CD4-positive, alpha-beta T cell treated with Interleukin-17A for 4 hours (primary cell): ENCODE measurements at regions not wholly inside any gene's neighbourhood (a gene's known extent, or its start where the extent isn't known, plus 50 kb on each side); places are given as distances from the start of the nearest gene placed in this dataset.

ENCODE experiments used
- DNase-seq: peaks from one replicate; pipeline ENCODE4 v3.0.0-alpha.2; 2020; ENCODE audit warnings: mixed read lengths

DNA sequence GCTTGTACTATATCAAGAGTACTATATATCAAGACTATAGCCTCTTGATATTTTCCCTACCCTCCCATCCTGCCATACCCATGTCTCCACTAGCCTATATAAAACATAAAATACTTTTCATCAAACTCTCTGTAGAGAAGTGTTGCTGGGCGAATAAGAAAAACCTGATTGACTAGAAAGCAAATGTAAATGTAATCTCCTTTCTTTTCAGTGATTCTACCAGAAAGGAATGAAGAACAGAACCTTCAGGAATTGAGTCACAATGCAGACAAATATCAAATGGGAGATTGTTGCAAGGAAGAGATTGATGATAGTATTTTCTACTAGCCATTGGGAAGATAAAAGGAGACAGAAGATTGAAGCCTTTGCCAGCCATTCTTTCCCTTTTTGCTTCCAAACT lies 89.2 kb downstream of the KCNRG start:
- DNase-seq: no peak

DNA sequence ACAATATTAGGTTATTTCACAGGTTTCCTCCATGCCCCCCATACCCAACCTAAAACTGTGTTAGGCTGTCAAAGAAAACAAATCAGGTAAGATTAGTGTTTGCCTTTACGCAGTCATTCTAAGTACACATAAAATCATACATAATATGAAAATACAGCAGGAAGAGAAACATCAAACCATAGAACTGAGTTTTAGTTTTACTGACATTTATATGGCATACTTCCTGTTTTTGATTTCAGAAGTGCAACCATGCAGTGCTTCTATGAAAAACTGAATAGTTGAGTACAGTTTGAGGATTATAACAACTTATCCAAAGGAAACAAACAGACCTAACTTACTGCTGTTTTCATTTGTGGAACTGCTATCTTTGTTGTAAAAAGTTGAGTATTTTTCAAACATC lies 91.3 kb downstream of the KCNRG start:
- DNase-seq: no peak

DNA sequence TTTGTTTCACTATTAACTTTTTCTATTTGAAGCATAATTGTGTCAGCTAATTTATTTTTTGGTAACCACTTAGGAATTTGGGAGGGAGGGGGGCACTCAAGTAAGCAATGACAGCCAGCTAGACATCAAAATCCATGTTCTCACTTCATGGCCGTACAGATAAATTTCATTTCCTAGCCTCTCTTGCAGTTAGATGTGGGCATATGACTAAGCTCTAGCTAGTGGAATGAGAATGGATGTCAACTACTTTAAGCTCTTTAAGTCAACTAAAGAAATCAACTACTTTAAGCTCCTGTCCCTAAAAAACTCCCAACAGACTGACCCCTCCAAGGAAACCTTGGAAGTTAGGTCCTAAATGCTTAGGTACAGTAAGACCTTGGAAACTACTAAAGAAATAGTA lies 92.0 kb downstream of the KCNRG start:
- DNase-seq: no peak

DNA sequence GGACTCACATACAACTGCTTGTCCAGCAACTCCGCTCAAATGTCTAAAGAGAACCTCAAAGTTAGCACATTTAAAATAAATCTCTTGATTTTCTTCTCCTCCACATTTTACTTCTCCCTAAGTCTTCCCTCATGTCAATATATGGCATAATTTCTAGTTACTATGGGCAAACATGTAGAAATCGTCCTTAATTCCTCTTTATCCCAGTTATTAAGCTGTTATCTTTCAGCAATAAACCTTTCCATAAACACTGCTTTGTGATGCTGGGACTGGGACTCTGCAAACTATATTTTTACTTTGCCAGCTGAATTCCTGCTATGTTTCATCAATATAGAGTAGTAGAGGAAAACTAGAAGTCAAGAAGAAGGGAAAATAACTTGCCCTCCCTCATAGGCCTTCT lies 99.7 kb downstream of the KCNRG start:
- DNase-seq: no peak

- no peak for DNase-seq
Measured at GRCh38 chr13:50115695-50116094, 100.5 kb downstream of the KCNRG start.

GRCh38 chr13:50116430-50116973 lies 101.3 kb downstream of the KCNRG start:
- no peak for DNase-seq

DNA sequence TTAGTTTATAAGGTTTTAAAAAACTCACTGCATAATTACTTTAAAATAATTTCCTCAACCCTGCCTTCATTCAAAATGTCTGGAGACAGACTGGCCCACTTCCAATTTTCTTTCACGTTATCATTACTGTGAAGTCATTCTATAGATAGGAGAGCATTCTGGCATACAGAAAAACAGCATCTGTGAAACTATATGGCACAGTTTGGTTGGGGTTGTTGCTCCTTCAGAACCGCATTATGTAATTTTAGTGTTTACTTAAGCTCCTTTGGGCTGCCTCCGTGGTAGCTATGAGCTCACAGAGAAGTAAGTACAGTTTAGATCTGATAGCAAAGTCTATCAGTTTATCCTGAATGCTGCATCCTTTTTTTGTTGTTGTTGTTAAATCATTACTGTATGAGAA lies 104.3 kb downstream of the KCNRG start:
- DNase-seq: no peak

GRCh38 chr13:50122455-50122854 lies 107.2 kb downstream of the KCNRG start:
- no peak for DNase-seq

DNA sequence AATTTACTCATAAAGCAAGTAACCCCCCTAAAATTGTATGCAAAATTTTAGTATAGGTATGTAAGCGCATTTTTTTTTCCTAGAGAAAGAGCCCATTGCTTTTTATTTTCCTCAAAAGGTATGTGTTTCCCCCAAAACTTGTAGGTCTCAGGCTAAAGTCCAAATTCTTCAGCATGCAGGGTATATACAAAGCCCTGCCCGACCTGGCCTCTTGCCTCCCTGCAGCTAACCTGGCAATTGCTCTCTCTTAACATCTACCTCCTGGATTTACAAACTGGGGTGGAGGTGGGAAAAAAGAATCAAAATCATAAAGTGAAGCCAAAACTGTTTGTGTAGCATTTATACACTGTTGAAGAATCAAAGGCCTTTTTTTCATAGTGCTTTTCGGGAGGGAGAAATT lies 107.8 kb downstream of the KCNRG start:
- no peak for DNase-seq

DNA sequence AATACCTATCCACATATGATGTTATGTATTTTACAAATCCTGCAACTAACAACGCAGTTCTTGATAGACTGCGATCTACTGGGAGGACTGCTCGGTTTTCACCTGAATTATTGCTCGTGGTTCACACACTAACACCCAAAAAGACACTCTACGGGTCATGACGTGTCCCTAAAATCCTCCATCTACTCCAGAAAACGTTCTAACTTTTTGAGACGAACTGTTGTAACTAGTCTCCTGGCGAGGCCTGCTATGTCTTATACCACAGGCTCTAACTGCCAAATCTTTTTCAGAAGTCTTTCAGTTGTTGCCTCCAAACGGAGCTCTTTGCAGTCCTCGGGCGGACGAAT lies 108.2 kb downstream of the KCNRG start:
- no peak for DNase-seq

GRCh38 chr13:50123862-50124535 lies 108.8 kb downstream of the KCNRG start:
- peak; percentile 77 for DNase-seq

DNA sequence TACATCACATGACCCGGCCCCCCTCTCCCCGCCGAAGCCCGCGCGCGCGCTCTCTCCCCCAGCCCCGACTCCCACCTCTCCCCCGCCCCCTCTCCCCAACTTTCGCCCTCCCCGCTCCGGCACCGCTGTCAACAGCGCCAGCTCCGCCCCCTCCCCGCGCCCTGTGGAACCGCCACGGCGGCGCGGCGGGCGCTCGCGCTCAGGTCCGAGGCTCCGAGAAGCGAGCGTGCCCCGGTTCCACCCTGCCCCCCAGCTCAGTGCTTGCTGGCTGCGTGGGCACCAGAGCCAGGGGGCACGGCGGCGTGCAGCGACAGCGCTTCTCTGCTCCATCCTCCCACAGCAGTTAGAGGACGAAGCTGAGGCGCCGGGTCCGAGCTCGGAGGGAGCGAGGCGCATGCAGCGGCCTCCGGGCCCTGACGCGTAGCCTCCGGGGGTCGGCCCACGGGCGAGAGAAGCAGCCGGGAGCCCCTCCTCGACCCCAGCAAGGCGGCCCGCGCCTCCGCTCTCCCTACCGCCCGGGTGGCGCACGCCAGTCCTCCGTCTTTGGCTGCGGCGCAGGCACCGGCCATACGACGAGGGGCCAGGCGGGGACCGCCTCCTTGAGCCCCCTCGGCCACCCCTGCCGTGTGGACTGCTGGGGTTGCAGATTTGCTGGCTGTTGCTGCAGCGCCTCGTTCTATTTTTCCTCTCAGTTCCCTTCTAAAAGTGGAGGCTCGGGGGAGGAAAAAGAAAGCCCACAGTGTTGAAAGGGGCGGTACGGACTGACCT lies 109.5 kb downstream of the KCNRG start:
- peak; percentile 98 for DNase-seq

GRCh38 chr13:50125304-50125553 lies 110.0 kb downstream of the KCNRG start:
- no peak for DNase-seq

DNA sequence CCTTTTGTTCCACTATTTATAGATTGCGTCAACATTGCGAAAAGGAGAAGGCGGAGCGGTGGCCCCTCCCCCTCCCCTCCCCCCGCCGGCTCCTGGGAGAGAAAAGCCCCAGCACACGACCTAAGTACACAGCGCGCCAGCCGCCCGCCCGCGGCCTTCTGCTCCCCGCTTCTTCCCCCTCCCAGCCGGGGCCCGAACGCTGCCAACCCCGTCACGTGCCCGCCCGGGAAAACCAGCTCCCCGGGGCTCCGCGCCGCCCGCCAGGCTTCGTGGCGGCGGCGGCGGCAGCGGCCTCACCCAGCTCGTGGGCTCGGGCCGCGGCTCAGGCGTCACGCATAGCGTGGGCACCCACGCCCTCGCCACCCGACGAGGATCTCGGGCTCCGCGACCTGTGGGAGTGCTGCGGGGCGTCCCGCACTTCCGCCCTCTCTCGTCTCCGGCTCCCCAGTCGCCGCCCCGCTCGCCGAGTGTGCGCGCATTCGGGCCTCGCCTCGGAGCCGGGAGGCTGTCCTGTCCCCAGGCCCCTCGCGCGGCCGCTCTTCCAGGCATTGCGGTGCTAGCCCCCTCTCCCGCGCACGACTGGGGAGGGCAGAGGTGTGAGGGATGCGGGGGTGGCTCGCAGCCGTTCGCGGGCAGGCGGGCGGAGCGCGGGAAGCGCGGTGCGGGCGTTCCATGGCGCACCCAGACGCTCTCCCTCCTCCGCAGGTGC lies 110.5 kb downstream of the KCNRG start:
- peak; percentile 93 for DNase-seq

DNA sequence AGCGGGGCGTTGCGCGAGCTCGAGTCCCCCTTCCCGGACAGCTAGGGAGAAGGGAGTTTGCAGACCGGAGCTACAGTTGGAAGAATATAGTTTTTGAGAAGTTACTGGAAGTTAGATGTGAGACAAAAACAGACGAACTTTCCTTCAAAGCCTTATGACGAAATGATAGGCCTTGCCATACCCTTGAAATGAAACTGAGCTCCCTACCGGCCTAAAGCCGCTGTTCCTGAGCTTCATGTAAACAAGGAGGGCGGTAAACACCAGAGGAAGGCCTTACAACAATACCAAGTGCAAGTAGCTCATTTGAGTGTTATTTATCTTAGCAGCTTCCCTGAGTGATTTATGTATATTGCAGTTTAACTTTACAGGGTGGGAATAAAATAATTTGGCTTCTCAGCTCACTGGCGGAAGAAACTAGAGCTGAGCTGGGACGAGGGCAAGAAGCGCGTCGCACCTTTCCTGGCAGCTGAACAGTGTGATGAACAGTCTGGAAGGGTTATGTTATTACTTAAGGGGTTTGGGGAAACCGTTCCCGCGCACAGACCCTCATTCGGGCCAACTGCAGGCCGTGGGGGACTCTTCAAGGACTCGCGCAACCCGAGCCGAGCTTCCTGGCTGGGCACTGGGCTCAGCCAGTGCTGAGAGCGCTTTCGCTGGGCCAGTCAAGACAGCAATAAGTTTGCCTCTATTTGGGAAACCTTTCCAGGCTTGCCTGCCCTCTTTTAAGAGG lies 111.2 kb downstream of the KCNRG start:
- DNase-seq: peak; percentile 51

GRCh38 chr13:50126993-50127725 lies 111.9 kb downstream of the KCNRG start:
- peak; percentile 66 for DNase-seq

GRCh38 chr13:50127726-50128291 lies 112.6 kb downstream of the KCNRG start:
- no peak for DNase-seq

DNA sequence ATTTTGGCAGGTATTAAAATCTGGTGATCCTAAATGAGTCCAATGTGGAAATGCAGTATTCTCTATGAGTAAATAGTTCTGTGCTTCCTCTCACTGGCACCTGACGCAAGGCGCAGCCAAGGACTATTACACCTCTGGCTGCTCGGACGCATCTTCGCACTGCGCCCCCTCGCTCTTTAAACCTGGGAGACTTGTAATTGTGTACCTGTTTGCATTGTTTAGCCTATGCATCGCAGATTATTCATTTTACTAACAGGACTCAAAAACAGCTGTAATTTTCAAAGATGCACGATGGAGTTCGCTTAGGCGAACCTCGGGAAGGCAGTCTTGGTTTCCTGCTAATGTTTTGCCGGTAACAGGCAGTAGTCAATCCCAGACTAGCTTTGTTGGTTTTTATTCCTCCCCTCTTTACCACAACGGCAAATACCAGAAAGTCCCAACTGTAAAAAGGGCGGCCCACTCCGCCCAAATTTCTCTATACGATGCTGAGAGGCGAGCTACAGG lies 113.2 kb downstream of the KCNRG start:
- peak; percentile 15 for DNase-seq

DNA sequence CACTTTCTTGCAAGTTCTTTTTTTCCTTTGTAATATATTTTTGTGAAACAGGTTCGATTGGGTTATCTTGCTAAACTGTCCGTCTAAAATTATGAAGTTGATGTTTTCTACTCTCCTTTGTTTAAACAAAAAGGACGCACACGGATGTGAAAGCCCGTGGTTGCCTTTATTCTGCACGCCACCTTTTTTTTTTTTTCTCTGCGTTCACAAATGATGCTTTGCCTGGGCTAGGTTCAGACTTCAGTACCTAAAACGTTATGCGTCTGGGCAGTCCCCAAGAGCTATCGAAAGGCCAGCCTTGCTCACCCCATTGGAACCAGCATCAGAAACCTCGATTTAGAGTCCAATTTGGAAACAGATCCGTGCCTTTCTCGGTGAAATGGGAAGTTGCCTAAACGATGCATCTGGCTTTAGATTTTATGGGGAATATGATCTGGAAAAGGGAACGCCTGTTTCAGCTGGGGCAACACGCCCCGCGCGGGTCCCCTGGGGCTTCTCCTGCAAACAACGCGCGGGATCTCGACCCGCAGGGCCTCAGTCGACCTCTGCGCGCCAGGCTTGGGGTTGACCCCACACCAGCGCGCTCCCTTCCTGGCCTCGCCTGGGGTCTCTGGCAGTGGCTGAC lies 113.9 kb downstream of the KCNRG start:
- DNase-seq: peak; percentile 27

GRCh38 chr13:50129706-50130122 lies 114.5 kb downstream of the KCNRG start:
- peak; percentile 8 for DNase-seq

DNA sequence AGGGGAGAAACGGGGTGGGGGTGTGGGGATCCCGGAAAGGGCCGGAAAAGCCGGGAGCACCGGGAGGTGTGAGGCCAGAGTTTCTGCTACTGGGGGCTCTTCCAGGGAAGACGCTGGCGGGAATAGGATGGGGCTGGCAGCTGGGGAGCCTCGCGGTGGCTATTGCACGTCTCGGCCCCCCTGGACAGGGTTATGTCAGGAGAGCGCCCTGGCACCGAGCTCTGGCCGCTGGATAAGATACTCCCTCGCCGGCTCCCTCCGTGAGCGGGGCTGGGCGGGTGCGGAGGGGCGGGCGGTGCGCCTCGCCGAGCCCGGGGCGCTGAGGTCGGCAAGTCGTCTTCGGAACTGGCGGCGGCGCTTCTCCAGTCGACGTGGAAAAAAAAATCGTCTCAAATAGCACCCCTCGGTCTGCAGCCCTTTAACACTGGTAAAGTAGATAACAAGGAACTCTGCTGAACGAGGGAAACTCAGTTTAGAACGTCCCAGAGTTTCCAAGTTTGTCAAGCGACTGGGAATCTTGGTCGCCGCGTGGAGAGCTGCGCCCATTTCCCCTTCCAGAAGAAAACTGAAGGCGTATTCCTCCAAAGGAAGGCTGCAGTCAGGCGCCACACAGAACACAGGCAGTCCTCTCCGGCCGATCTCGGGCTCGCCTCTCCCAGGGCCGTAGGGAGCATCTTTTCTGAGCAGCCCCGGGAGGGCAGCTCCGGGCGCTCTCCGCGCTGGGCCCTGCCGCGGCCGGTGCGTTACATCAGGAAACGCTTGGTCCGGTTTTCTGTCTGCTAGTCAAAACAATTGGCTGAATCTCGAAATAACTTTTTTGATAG lies 115.1 kb downstream of the KCNRG start:
- DNase-seq: peak; percentile 47
